ENCODE measurements at regions not wholly inside any gene's neighbourhood (a gene's known extent, or its start where the extent isn't known, plus 50 kb on each side); places are given as distances from the start of the nearest gene placed in this dataset.

DNA sequence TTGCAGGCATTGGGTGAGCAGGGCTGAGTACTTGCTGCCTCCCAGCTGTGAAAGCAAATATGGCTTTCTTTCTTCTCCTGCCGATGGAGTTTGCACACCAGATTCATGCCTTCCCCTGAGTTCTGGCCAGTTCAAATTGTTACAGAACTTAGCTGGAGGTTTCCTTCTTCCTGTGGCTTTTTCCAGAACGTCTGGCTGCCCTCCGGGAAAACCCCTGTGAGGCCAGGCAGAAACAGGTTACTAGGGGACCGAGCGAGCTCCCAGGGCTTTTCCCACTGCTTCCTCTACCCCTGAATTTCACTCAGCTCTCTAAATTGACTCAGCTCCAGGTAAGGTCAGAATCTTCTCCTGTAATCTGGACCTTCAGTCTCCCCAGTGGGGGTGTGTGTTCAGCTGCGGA is 482.4 kb downstream of the C4orf33 start:
- no peak for TF ChIP-seq MYC (IDR thresholded peaks at IDR 0.05; ENCODE audit: low read depth, low read length)
- no peak for DNase-seq (ENCODE audit: low read depth)
- no peak overlapping the region for H3K4me3 ChIP-seq (ENCODE audit: low read depth, low read length)

DNA sequence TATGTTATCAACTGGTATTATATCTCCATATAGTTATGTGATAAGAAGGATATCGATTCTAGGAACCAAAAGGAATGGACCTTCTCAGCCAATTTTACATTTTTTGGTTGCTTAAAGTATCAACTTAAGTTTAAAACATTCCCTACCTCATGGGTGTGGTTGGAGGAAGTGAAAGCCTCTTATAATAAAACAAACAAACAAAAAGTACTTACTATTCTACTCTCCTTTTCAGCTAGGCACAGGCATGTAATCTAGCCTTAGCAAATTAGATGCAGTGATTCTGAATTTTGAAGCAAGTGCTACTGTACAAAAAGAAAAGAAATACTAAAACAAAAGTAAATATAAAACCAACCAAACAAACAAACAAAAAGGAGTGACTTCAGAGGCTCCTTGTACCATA is 485.4 kb downstream of the C4orf33 start:
- no peak overlapping the region for H3K4me3 ChIP-seq (ENCODE audit: low read depth, low read length)
- DNase-seq (ENCODE audit: low read depth), result no peak
- TF ChIP-seq POLR2A (IDR thresholded peaks at IDR 0.05; ENCODE audit: extremely low read depth, insufficient read length) (no peak), CTCF (IDR thresholded peaks at IDR 0.05; ENCODE audit: low read depth, low read length) (no peak), MAX (IDR thresholded peaks at IDR 0.05; ENCODE audit: low read depth, low read length) (no peak)

- DNase-seq (ENCODE audit: low read depth), result peak; percentile 91
- no peak for TF ChIP-seq MAX (IDR thresholded peaks at IDR 0.05; ENCODE audit: low read depth, low read length)
- TF ChIP-seq POLR2A (IDR thresholded peaks at IDR 0.05; ENCODE audit: extremely low read depth, insufficient read length), result no peak
- H3K4me3 ChIP-seq (ENCODE audit: low read depth, low read length), result no peak overlapping the region
These were observed 487.9 kb downstream of the C4orf33 start for GRCh38 chr4:129583868-129584267.

DNA sequence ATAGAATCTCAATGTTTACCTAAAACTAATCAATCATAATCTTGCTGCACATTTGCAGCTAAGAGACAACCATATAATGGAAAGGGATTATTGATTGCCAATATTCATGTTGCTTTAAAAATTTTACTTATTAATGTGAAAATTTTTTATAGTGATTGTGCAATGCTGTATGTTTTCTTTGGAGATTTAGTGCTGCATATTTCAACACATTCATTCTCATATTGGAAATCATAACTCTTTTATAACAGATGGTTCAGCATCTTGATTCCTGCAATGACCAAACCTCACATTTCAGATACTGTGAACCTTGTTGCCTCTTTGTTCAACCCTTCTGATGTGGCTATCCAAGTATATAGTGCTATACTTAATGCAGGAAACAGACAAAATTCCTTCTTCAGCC is 502.6 kb downstream of the C4orf33 start:
- DNase-seq (ENCODE audit: low read depth), result no peak
- H3K4me3 ChIP-seq (ENCODE audit: low read depth, low read length), result no peak overlapping the region
- TF ChIP-seq CTCF (IDR thresholded peaks at IDR 0.05; ENCODE audit: low read depth, low read length), result no peak
- TF ChIP-seq MAX (IDR thresholded peaks at IDR 0.05; ENCODE audit: low read depth, low read length), result no peak
- no peak for TF ChIP-seq MYC (IDR thresholded peaks at IDR 0.05; ENCODE audit: low read depth, low read length)
- TF ChIP-seq POLR2A (IDR thresholded peaks at IDR 0.05; ENCODE audit: extremely low read depth, insufficient read length), result no peak

- DNase-seq (ENCODE audit: low read depth), result peak; percentile 56
- H3K4me3 ChIP-seq (ENCODE audit: low read depth, low read length), result no peak overlapping the region
- peak; percentile 63 for TF ChIP-seq MAX (IDR thresholded peaks at IDR 0.05; ENCODE audit: low read depth, low read length)
- no peak for TF ChIP-seq POLR2A (IDR thresholded peaks at IDR 0.05; ENCODE audit: extremely low read depth, insufficient read length)
- TF ChIP-seq MYC (IDR thresholded peaks at IDR 0.05; ENCODE audit: low read depth, low read length), result peak; percentile 49; the same call in 1 of the 2 replicates
- TF ChIP-seq CTCF (IDR thresholded peaks at IDR 0.05; ENCODE audit: low read depth, low read length), result no peak
These were observed 504.9 kb downstream of the C4orf33 start for GRCh38 chr4:129600898-129601297.

DNA sequence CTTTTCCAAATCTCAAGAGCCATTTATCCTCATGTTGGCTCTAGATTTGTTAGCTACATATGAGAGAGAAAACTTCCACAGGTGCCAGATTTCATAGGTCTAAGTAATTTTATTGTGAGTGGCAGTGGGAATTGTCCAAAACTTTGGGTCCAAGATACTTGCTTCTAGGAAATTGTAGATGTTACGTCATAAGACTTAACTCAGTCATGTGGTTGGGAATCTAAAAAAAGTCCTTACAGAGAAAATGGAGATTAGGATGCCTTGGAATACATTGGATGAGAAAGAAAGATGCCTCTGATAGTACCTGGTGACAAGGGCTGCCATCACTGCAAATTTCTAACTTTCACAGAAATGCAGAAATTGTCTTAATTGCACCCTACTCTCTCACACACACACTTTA is 506.5 kb downstream of the C4orf33 start:
- H3K4me3 ChIP-seq (ENCODE audit: low read depth, low read length), result no peak overlapping the region
- DNase-seq (ENCODE audit: low read depth), result no peak
- TF ChIP-seq MYC (IDR thresholded peaks at IDR 0.05; ENCODE audit: low read depth, low read length), result no peak
- TF ChIP-seq MAX (IDR thresholded peaks at IDR 0.05; ENCODE audit: low read depth, low read length), result no peak
- no peak for TF ChIP-seq POLR2A (IDR thresholded peaks at IDR 0.05; ENCODE audit: extremely low read depth, insufficient read length)
- no peak for TF ChIP-seq CTCF (IDR thresholded peaks at IDR 0.05; ENCODE audit: low read depth, low read length)

DNA sequence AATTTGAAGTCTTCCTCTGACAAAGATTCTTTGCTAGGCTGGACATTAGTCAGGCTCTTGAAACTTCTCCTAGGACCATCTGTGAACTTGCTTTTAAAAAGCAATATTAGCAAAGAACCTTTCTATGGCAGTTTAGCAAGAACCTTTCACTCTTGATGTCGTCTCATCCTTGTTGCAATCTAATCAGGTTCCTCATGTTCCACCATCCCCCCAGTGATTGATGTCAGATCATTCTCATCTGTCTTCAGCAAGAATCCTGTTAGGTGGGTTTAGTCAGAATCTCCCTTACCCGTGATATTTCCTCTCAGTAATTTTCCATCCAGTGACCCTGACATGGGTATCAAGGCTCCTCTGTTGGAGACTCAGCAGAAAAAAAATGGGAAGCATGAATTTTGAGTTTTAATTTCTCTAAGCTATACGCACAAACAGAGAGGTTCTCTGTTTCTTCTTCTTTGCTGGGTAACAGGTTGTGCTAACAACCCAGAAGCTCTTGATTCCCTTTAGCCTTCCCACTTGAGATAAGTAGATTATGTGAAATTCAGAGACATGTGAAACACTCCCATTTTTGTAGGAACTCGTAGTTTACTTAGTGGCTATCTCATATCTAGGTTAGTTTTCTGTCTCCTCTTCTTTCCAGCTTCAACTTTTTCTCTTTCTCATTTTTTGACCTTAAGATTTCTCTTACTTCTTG is 507.4 kb downstream of the C4orf33 start:
- H3K4me3 ChIP-seq (ENCODE audit: low read depth, low read length), result no peak overlapping the region
- TF ChIP-seq CTCF (IDR thresholded peaks at IDR 0.05; ENCODE audit: low read depth, low read length) (no peak), POLR2A (IDR thresholded peaks at IDR 0.05; ENCODE audit: extremely low read depth, insufficient read length) (no peak), MAX (IDR thresholded peaks at IDR 0.05; ENCODE audit: low read depth, low read length) (no peak), MYC (IDR thresholded peaks at IDR 0.05; ENCODE audit: low read depth, low read length) (no peak)
- DNase-seq (ENCODE audit: low read depth), result peak; percentile 72
